Karpas-422 (cell line): ENCODE measurements at regions not wholly inside any gene's neighbourhood (a gene's known extent, or its start where the extent isn't known, plus 50 kb on each side); places are given as distances from the start of the nearest gene placed in this dataset.

Experiments used
- DNase-seq: peaks from one replicate; pipeline ENCODE4 v3.0.0-alpha.2; 2015
- H2AFZ ChIP-seq: fragments of 200-600 bp; sonication (generic); 2 replicates; pipeline ENCODE4 v1.6.1; 2014; ENCODE audit warnings: antibody characterized with exemption, low read length, mixed read lengths
- H3K27ac ChIP-seq: fragments of 200-600 bp; sonication (generic); 2 replicates; pipeline ENCODE4 v1.5.1; 2014; ENCODE audit warnings: mild to moderate bottlenecking, low read length, moderate library complexity
- H3K27me3 ChIP-seq: fragments of 200-600 bp; sonication (generic); 2 replicates; pipeline ENCODE4 v1.6.1; 2014; ENCODE audit warnings: low read length, mixed read lengths
- H3K36me3 ChIP-seq: fragments of 200-600 bp; sonication (generic); 2 replicates; pipeline ENCODE4 v1.6.1; 2014; ENCODE audit warnings: low read length, mixed read lengths; ENCODE audit not compliant: insufficient read depth
- H3K4me1 ChIP-seq: fragments of 200-600 bp; sonication (generic); 2 replicates; pipeline ENCODE4 v1.6.1; 2014; ENCODE audit warnings: mild to moderate bottlenecking, low read length, mixed read lengths
- H3K4me2 ChIP-seq: fragments of 200-600 bp; sonication (generic); 2 replicates; pipeline ENCODE4 v1.6.1; 2014; ENCODE audit warnings: low read length, low read depth, mild to moderate bottlenecking; ENCODE audit not compliant: poor library complexity, severe bottlenecking
- H3K4me3 ChIP-seq: fragments of 200-600 bp; sonication (generic); 2 replicates; pipeline ENCODE4 v1.5.1; 2014; ENCODE audit warnings: mild to moderate bottlenecking, antibody characterized with exemption, low read length, mixed read lengths
- H3K79me2 ChIP-seq: fragments of 200-600 bp; sonication (generic); 2 replicates; pipeline ENCODE4 v1.6.1; 2014; ENCODE audit warnings: mild to moderate bottlenecking, low read length, mixed read lengths
- H3K9ac ChIP-seq: fragments of 200-600 bp; sonication (generic); 2 replicates; pipeline ENCODE4 v1.6.0; 2014; ENCODE audit warnings: low read length
- H3K9me2 ChIP-seq: fragments of 200-600 bp; sonication (generic), shearing (Covaris generic); replicated peaks from 2 replicates; pipeline ENCODE4 v1.6.0; 2014; ENCODE audit warnings: mild to moderate bottlenecking, low read length, moderate library complexity; ENCODE audit not compliant: insufficient read depth
- H3K9me3 ChIP-seq: fragments of 300-700, 200-600 bp; sonication (generic); 2 replicates; pipeline ENCODE4 v1.6.1; 2014; ENCODE audit warnings: low read length, mixed read lengths
- H4K20me1 ChIP-seq: fragments of 200-600 bp; sonication (generic); 2 replicates; pipeline ENCODE4 v1.6.1; 2014; ENCODE audit warnings: mild to moderate bottlenecking, antibody characterized with exemption, low read length, low read depth; ENCODE audit not compliant: insufficient read depth

GRCh38 chr20:52757411-52757810 lies 214.7 kb upstream of the TSHZ2 start:
- H3K36me3 ChIP-seq = no peaks in the 10 kb centered on the region
- H3K27ac ChIP-seq = no peak overlapping the region
- H3K4me2 ChIP-seq = no peak overlapping the region
- H3K9ac ChIP-seq = no peak overlapping the region
- no peak for DNase-seq
- no peak overlapping the region for H2AFZ ChIP-seq
- H4K20me1 ChIP-seq = no peaks in the 10 kb centered on the region
- H3K9me3 ChIP-seq = peaks cover 36% of the 10 kb centered on the region
- H3K27me3 ChIP-seq = no peaks in the 10 kb centered on the region
- H3K4me1 ChIP-seq = no peaks in the 10 kb centered on the region
- no peaks in the 10 kb centered on the region for H3K9me2 ChIP-seq
- H3K79me2 ChIP-seq = no peaks in the 10 kb centered on the region
- no peak overlapping the region for H3K4me3 ChIP-seq

GRCh38 chr20:52755744-52756143 lies 216.4 kb upstream of the TSHZ2 start:
- H3K79me2 ChIP-seq = no peaks in the 10 kb centered on the region
- H4K20me1 ChIP-seq = no peaks in the 10 kb centered on the region
- no peaks in the 10 kb centered on the region for H3K9me2 ChIP-seq
- H2AFZ ChIP-seq = no peak overlapping the region
- no peak overlapping the region for H3K4me2 ChIP-seq
- no peaks in the 10 kb centered on the region for H3K27me3 ChIP-seq
- no peaks in the 10 kb centered on the region for H3K36me3 ChIP-seq
- DNase-seq = no peak
- no peak overlapping the region for H3K4me3 ChIP-seq
- no peak overlapping the region for H3K9ac ChIP-seq
- H3K9me3 ChIP-seq = peaks cover 31% of the 10 kb centered on the region
- no peaks in the 10 kb centered on the region for H3K4me1 ChIP-seq
- no peak overlapping the region for H3K27ac ChIP-seq

GRCh38 chr20:52754366-52754765 lies 217.8 kb upstream of the TSHZ2 start:
- no peak overlapping the region for H3K4me2 ChIP-seq
- no peak overlapping the region for H2AFZ ChIP-seq
- peaks cover 27% of the 10 kb centered on the region for H3K9me3 ChIP-seq
- H3K36me3 ChIP-seq = no peaks in the 10 kb centered on the region
- no peaks in the 10 kb centered on the region for H3K79me2 ChIP-seq
- H3K4me3 ChIP-seq = no peak overlapping the region
- no peak for DNase-seq
- no peak overlapping the region for H3K27ac ChIP-seq
- no peaks in the 10 kb centered on the region for H3K27me3 ChIP-seq
- H4K20me1 ChIP-seq = no peaks in the 10 kb centered on the region
- no peak overlapping the region for H3K9ac ChIP-seq
- H3K9me2 ChIP-seq = no peaks in the 10 kb centered on the region
- no peaks in the 10 kb centered on the region for H3K4me1 ChIP-seq

- no peak overlapping the region for H3K4me2 ChIP-seq
- H2AFZ ChIP-seq = no peak overlapping the region
- no peaks in the 10 kb centered on the region for H3K9me2 ChIP-seq
- H3K79me2 ChIP-seq = no peaks in the 10 kb centered on the region
- H3K36me3 ChIP-seq = no peaks in the 10 kb centered on the region
- no peaks in the 10 kb centered on the region for H3K4me1 ChIP-seq
- no peaks in the 10 kb centered on the region for H3K27me3 ChIP-seq
- peaks cover 13% of the 10 kb centered on the region for H3K9me3 ChIP-seq
- no peaks in the 10 kb centered on the region for H4K20me1 ChIP-seq
- no peak overlapping the region for H3K4me3 ChIP-seq
- no peak for DNase-seq
- no peak overlapping the region for H3K9ac ChIP-seq
- no peak overlapping the region for H3K27ac ChIP-seq
Observed at GRCh38 chr20:52752023-52752422, 220.1 kb upstream of the TSHZ2 start.

DNA sequence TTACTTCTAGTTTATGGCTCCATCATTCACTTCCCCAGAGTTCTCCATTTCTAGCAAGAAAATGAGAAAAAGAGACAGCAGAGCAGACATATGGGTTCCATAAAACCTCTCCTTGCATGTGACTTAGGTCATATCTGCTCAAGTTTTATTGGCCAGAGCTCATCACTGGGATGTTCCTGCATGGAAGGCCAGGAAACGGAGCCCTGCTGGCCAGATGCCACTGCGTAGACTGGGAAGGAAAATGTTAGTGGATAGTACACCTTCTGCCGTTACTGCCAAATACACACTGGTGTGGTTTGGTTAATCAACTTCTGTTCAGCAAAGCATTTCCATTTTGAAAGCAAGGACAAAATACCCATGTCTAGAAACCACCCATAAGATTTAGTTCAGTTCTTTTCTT lies 220.6 kb upstream of the TSHZ2 start:
- Histone ChIP-seq H3K27me3 (no peaks in the 10 kb centered on the region), H3K27ac (no peak overlapping the region), H2AFZ (no peak overlapping the region), H3K9ac (no peak overlapping the region), H3K9me3 (peaks cover 12% of the 10 kb centered on the region), H4K20me1 (no peaks in the 10 kb centered on the region), H3K36me3 (no peaks in the 10 kb centered on the region), H3K4me3 (no peak overlapping the region), H3K4me2 (no peak overlapping the region), H3K79me2 (no peaks in the 10 kb centered on the region), H3K9me2 (no peaks in the 10 kb centered on the region), H3K4me1 (no peaks in the 10 kb centered on the region)
- no peak for DNase-seq

- H3K79me2 ChIP-seq = no peaks in the 10 kb centered on the region
- no peaks in the 10 kb centered on the region for H3K27me3 ChIP-seq
- no peaks in the 10 kb centered on the region for H4K20me1 ChIP-seq
- no peaks in the 10 kb centered on the region for H3K4me1 ChIP-seq
- H3K36me3 ChIP-seq = no peaks in the 10 kb centered on the region
- H3K27ac ChIP-seq = no peak overlapping the region
- no peak overlapping the region for H2AFZ ChIP-seq
- DNase-seq = no peak
- H3K9me2 ChIP-seq = no peaks in the 10 kb centered on the region
- no peak overlapping the region for H3K9ac ChIP-seq
- H3K4me3 ChIP-seq = no peak overlapping the region
- peaks cover 15% of the 10 kb centered on the region for H3K9me3 ChIP-seq
- no peak overlapping the region for H3K4me2 ChIP-seq
Observed at GRCh38 chr20:52749938-52750337, 222.2 kb upstream of the TSHZ2 start.

DNA sequence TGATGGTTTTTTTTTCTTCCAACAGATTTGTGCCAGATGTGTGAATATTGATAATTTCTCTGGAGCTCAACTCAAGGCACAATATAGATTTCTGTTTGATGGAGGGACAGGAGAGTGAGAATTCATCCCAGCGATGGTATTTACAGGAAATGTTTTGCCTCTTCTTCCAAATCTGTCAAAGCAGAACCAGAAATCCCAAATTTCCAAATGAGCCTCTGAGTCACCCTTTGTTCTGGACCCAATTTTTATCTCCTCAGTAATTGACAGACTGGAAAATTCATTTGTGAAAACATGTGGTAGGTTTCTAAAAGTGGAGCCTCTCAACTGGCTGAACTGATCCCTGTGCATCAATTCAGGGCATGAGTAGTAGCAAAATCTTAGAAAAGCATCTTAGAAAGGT lies 223.2 kb upstream of the TSHZ2 start:
- H3K27ac ChIP-seq = no peak overlapping the region
- H3K9ac ChIP-seq = no peak overlapping the region
- DNase-seq = no peak
- no peak overlapping the region for H3K4me3 ChIP-seq
- H4K20me1 ChIP-seq = no peaks in the 10 kb centered on the region
- no peaks in the 10 kb centered on the region for H3K79me2 ChIP-seq
- H3K27me3 ChIP-seq = no peaks in the 10 kb centered on the region
- no peaks in the 10 kb centered on the region for H3K4me1 ChIP-seq
- H3K9me2 ChIP-seq = no peaks in the 10 kb centered on the region
- H3K9me3 ChIP-seq = peaks cover 12% of the 10 kb centered on the region; the same call in 1 of the 2 replicates
- H3K4me2 ChIP-seq = no peak overlapping the region
- no peak overlapping the region for H2AFZ ChIP-seq
- H3K36me3 ChIP-seq = no peaks in the 10 kb centered on the region

GRCh38 chr20:52748285-52748932 lies 223.7 kb upstream of the TSHZ2 start:
- Histone ChIP-seq H3K27me3 (no peaks in the 10 kb centered on the region), H3K4me2 (no peak overlapping the region), H3K27ac (no peak overlapping the region)

More at GRCh38 chr20:52748285-52748932, 223.7 kb upstream of the TSHZ2 start:
- Histone ChIP-seq H3K9me2 (no peaks in the 10 kb centered on the region), H3K4me3 (no peak overlapping the region), H3K9ac (no peak overlapping the region), H4K20me1 (no peaks in the 10 kb centered on the region), H3K79me2 (no peaks in the 10 kb centered on the region), H2AFZ (no peak overlapping the region), H3K9me3 (peaks cover 12% of the 10 kb centered on the region; the same call in 1 of the 2 replicates), H3K4me1 (no peaks in the 10 kb centered on the region), H3K36me3 (no peaks in the 10 kb centered on the region)
- DNase-seq = no peak
